ENCODE measurements at regions not wholly inside any gene's neighbourhood (a gene's known extent, or its start where the extent isn't known, plus 50 kb on each side); places are given as distances from the start of the nearest gene placed in this dataset.

DNA sequence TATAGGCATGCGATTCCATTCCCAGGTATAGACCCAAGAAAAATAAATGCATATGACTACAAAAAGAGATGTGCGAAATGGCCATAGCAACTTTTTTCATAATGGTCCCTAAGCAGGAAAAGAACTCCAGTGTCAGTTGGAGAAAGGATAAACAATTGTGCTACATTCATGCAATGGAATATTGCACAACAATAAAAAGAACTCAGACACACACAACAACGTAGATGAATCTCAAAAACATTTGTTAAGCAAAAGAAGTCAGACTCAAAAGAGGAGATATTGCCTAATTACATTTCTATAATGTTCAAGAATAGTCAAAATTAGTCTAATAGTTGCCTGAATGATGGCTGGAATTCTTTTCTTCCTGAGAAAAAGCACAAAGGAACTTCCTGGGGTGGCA, 141.1 kb upstream of the GLI3 start:
- DNase-seq (ENCODE audit: low read depth in 3 of 3): no peak

DNA sequence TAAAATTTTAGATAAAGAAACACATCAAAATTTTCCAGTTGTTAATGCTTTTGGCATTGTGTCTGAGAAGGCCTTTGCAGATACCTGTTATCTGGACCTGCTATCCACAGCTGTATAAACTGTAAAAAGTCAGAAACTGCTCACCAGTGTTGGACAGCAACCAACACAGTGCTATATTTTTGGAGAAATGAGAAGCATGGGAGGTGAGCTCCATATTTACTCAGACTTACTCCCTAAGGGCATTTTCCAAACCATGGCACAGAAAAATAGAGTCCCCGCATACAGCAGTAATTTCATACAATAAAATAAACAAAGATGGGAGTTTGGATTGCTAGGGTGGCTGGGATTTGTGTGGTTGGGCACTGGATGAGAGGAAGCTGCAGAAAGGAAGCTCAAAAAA, 136.3 kb upstream of the GLI3 start:
- no peak for DNase-seq (ENCODE audit: low read depth in 3 of 3)

DNA sequence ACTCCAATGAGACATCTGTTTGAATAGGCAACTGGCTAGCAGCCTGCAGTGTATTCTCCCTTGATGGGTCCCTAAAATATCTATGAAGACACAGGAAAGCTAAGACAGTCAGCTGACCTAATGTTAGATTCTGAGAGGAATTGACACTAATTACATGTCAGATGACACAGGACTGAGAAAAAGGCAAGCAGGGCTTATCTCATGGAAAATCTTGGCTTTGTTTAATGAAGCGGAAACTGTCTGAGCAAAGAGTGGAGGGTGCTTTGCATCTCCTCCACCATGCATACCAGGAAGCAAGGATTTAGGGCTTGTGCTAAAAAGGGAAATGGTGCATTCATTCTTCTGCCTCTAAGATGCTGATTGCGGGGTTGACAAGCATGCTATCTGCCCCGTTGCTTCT, 135.5 kb upstream of the GLI3 start:
- DNase-seq (ENCODE audit: low read depth in 3 of 3): no peak

DNA sequence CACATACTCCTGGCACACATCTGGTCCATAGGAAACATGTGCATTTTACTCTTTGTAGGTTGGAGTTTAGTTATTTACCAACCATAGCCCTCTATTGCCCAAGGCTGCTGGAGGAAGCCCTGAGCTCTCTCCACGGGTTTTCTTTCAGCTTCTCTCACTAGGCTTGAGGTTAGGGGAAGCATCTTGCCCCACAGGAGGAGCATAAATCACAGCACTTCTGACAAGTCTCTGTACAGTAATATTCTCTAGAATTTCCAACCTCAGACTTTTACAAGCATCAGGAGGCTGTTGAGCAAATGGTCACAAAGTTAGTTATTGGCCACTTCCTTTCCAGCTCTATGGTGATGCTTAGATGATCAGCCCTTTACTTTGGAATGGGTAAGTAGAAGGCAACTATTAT, 122.9 kb upstream of the GLI3 start:
- no peak for DNase-seq (ENCODE audit: low read depth in 3 of 3)

DNA sequence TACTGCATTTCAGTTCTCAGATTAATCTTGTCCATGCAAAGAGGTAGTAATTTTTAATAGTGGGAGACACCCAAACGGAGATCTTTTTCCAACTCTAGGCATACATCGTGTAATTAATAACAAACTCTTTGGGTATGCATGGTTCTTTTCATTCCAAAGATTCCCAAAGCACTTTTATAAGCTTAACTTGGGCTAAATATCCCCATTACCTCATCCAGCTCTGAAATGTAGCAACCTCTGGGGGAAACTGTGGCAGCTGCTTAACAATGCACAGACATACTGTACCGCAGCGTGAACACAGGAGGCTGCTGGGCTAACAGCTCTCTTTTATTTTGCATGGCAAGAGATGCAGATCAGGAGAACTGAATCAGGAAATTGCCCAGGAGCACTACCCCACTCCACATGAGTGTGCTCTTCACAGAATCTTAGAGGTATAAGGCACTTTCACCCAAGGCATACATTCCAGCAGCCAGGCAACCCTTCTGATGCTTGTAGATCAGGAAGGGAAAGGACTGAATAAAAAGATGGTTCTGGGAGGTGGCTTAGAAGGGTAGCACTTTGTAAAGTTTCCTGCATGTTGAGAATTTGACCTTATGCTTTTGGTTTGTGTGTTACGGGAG, 114.4 kb upstream of the GLI3 start:
- DNase-seq (ENCODE audit: low read depth in 3 of 3): no peak

DNA sequence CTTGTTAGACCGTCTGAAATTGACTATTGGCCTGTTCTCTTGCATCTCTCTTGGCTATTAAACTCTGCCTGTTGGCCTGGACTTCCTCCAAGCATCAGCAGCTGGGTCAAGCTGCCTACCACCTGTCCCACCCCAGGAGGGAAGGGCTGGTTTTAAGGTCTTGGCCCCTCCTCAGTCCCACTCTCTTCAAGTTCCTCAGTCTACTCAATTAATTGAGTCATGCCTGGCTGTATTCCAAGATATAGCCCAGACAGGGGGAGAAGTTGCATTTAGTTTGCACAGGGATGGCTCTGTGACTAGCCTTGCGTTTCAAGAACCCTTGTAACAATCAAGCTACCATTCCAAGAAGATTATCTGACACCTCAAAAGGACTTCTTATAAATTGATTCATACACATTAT, 113.8 kb upstream of the GLI3 start:
- no peak for DNase-seq (ENCODE audit: low read depth in 3 of 3)

DNA sequence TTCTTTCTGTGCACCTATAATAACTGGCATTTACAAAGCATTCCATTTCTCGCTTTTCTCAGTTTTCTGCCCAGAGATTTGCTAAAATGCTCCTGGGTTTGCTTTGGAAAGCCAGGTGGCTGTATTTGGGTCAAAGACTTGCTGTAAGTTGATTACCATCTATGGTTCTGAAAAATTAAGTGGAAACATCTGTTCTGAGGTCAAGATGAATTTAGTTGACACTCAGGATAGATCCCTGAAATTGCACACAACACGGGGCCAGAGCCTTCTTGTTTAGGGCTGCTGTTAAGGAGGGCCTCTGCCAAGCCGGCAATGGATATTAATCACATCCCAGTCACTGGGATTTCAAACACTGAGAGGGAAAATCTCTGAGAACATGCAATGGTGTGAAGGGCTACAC, 111.6 kb upstream of the GLI3 start:
- DNase-seq (ENCODE audit: low read depth in 3 of 3): no peak

DNA sequence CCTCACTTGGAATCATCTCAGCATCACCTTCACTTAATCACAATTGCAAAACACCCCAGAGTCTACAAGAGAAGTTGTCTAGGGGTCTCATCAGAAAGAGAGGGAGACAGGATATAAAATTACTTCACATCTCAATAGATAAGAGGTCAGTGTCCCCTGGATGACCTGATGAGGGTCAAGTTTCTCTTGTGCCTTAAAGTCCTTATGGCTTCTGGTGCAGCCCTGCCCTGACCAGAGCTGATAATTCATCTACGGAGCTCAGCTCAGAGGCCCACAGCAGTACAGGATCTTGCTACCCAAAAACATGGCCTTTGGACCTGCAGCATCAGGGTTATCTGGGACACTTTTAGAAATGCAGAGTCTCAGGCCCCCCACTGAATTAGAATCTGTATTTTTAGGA, 111.1 kb upstream of the GLI3 start:
- DNase-seq (ENCODE audit: low read depth in 3 of 3): no peak

DNA sequence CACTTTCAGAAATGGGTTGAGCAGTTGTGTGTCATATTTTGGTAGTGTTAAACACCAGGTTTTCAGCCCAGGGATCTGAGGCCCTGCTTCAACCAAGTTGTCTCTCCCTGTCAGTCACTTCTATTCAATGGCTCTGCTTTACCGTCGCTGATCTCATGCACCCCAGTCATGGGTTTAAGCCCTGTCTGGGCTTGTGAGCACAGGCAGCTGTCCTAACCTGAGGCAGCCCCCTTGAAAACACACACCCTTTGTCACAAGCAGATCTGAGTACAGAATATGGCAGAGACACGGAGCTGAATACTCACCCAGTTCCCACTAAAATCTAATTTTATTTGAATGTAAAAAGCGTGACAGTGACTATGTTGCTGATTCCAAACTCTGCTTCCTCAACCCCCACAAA, 110.6 kb upstream of the GLI3 start:
- no peak for DNase-seq (ENCODE audit: low read depth in 3 of 3)

DNA sequence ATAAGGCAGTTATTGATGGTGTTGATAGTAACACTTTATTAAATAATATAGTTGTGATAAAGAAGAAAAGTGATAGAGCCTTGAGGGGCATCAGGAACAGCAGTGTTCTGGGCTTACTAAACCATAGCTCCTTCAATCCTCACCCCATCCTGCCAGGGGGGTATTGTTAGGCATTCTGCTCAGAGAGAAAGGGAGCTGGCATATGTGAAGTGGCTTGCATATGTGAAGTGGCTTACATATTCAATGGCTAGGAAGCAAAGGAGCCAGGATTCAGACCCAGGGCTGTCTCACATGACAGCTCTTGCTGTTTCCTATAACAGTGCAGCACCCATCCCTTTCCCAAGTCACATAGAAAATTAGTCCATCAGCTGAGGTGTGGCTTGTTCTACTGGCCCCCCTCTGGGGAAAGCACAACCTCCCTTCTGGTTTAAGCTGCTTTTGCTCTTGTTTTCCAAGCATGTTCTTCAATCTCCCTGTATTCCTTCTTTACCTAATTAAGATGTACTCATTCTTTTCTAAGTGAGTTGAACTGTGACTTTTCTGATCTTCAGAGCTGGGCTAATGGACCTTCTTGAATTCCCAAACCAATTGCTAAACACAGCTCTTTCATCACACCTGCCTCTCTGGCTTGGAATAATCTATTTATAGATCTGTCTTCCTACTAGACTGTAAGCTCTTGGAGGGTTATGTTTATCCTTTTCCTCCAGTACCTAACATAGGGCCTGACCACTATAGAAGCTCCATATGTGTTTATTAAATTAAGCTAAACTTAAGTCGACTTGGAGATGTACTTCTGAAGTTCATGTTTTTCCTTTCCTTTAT, 108.7 kb upstream of the GLI3 start:
- DNase-seq (ENCODE audit: low read depth in 3 of 3): no peak

DNA sequence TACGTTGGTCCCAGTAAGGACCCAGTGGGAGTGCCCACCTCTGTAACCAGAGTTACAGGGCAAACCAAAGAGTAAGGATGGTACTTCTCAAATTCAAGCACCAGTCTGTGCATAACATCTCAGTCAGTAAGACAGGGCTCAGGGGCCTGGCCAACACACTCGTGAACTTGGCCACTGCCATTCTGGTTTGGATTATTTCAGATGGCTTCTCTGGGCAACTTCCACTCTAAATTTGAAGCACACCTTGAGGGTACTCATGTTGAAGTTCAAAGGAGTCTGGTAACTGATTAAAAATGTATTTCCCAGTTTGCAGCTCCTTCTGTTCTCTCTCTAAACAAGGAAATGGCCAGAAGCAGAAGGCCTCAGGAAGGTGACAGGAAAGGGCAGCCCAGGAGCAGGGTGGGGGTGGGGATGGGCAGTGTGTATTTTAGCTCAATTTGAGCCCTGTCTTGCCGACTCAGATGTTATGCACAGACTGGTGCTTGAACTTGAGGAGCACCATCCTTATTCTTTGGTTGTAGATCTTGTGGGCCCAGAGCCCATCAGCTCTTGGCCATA, 107.3 kb upstream of the GLI3 start:
- DNase-seq (ENCODE audit: low read depth in 3 of 3): no peak

DNA sequence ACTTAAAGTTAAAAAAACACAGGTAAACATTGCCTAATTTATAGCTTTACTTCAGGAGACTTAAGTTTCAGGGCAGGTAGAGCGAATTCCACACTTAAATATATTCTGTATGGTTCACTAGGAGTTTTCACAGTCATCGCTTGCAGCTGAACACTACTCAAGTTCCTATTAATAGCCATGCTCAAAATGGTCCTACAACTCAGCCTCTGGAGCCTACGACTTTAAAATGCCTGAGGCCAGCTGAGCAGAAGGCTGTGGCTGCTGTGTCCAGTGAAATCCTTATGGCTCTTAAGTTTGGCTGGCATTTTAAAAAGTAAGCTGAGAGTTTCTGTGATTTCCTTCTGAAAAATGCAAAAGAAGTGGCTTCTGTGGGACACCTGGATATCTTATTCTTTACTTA, 105.4 kb upstream of the GLI3 start:
- DNase-seq (ENCODE audit: low read depth in 3 of 3): no peak

DNA sequence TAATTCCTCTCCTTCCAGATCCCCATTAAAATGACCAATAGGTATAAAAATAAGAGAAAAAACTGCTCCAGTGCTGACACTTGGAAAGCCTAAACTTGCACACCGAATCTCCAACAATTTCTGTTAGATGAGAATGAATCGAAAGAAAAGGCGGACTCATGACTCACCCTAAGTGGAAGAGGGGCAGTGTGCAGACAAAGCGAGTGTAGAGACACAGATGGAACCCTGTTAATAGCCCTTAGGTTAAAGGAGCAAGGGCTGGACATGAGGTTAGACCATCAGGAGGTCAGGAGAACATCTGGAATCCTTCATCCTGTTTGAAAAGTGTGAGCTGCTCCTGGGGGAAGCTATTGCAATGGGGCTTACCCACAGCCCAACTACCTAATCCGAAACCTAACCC, 103.4 kb upstream of the GLI3 start:
- DNase-seq (ENCODE audit: low read depth in 3 of 3): no peak

DNA sequence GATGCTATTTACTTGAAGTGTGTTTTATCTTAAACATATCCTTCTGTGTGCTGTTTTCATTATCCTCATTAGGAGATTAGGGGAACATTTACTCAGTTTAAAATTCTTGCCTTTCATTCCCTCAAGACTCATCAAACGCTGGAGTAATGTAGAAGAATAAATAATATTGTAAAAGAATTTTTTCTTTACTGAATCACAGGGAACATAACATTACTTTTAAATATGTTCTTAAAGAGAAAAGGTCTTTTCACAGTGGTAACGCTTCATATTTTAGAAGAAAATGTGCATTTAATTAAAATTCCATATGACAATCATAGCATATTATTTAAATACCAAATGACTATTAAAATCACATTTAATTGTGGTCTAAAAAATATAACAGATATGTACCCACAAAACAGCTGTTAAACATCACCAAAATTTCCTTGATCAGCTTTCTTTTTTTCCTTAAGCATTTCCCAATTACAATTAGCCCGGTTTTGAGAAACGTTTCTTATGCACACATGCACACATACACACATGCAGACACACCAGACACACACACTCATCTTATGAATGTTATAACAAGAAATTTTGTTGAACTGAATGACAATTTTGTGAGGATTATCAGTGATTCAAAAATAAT, 102.0 kb upstream of the GLI3 start:
- DNase-seq (ENCODE audit: low read depth in 3 of 3): no peak

DNA sequence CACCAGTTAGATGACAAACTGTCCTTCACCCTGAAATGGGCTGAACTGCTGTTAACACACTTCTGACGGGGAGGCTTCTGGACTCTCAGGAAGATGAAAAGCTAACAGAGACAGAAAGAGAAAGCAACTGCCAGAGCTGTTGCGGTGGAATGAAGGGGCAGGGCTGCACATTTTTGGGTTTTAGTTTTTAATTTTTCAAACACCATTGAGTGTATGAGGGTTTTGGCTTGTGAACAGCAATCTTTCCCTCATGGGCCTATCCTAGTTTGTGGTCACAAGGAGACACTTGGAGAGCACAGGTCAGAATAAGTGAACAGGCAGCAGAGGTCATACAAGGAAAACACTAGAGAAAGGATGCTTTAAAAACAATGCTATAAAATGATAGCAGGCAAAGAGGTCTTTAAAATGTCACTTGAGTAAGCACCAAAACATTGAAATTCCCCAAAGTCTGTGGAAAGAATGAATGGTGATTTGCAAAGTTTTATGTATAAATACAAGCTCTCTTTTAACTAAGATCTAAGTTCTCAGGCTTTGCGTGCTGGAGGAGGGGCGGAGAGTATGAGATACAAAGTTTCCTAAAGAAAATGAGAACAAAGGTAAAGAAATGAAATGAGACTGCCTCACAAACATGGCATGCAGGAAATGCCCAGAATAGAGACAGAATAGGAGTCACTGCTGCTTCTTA, 101.4 kb upstream of the GLI3 start:
- DNase-seq (ENCODE audit: low read depth in 3 of 3): no peak

DNA sequence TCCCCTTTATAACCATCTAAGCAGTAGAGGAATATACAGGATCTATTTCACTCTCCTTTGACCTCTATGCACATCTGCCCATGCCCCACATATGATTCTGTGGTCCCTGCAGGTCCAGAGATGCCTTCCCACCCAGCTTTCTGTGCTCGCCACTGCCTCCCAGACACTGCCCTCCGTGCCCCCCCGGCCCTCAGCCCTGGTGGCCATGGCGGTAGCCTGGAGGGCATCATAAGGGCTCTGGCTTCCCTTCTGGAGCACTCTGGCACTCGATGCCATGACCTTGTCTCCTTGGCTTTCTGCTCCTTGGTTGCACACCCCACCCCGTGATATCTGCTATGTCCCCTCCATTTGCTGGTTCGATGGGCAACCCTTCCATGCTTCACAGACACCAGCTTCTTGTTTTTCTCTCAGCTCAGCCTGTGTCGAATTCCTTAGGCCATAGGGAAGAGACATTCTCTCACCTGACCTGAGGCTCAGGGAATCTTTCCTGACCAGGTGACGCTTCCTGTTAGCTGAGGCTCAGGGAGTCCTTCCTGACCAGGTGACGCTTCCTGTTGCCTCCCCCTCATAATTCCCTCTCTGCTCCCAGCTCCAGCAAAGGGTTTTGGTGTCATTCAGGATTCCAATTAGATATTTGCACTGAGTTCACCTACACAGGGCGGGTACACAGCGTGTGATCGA, 100.4 kb upstream of the GLI3 start:
- DNase-seq (ENCODE audit: low read depth in 3 of 3): no peak

DNA sequence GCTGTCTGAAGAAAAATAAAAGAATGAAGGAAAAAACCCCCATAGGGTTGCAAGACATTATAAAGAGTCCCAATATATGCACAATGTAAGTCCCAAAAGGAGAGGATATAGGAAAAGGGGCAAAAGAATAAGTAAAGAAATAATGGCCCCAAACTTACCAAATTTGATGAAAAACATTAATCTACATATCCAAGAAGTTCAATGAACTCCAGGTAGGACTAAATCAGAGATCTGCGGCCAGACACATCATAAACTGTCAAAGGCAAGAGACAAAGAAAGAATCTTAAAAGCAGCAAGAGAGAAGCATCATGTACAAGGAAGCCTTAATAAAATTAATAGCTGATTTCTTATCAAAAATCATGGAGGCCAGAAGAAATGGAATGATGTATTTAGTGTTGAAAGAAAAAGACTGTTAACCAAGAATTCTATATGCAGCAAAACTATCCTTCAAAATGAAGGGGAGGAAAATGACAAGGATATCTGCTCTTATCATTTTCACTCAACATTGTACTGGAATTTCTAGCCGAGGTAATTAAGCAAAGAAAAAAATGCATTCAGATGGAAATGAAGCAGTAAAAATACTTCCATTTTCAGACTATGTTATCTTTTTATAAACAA, 95.7 kb upstream of the GLI3 start:
- DNase-seq (ENCODE audit: low read depth in 3 of 3): no peak

DNA sequence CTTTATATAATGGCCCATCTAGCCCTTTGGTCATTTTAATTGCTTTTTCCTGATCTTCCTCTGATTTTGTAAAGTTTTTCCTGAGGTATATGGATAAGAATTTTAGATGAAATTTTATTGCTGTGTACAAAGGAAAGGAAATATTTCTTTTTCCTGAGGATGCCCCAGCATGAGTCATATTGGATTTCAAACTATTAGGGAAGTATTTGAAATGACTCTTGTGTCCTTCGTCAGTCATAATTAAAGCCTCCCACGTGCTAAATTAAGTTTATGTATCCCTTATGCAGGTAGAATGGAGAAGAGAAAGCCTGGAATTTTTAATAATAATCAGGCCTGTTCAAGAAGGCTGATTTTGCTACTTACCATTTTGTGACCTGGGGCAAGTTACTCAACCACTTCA, 82.6 kb upstream of the GLI3 start:
- no peak for DNase-seq (ENCODE audit: low read depth in 3 of 3)

DNA sequence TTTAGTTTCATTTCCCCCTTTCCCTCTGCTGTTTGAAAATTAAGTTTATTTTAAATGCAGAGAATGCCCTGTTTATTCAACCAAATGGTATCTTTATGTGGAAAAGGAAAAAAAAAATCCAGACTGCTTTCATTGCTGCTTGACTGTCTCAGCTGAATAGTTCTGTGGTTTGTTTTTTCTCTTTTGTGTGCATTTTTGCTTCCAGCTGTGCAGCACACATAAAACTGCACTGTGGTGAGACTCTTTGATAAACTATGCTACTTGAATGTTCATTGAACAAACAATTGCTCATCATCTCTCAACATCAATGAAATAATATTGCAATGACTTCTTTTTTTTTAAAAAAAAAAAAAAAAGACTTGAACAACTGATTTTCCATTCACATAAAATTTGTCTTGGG, 78.6 kb upstream of the GLI3 start:
- no peak for DNase-seq (ENCODE audit: low read depth in 3 of 3)

DNA sequence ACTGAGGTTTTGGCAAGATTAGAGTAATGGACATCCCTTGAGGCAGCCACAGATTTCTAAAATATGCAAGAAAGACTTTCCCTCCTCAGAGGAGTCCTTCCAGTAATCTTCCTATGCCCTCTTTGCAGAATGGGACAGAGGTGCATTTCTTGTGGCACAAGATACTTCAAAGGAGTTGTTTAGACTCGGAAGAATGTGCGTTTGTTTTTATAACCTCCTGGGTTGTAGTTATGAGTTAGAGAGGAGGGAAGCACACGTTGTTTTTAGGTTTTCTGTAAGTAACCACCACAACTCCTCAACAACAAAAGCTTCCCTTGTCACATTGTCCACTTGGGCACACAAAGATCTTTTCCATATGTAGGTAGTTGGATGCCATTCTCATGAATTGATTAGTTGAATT, 78.1 kb upstream of the GLI3 start:
- DNase-seq (ENCODE audit: low read depth in 3 of 3): no peak

DNA sequence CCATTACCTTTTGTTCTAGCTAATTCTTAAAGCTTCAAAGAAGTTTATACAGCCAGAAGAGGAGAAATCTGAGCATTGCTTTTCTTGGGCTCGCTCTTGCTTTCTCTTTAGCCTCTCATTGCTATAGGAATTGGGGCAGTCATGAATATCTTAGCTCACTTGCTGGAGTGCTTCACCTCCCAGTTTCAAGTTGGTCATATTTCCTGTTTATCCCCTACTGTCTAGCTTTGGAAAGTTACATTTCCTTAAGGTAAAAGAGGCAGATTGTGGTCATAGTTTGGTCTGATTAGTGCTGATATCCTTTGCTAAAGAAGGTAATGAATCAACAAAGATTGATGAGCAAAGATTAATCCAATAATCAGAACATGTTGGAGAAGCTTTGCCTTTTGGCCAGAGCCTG, 77.7 kb upstream of the GLI3 start:
- DNase-seq (ENCODE audit: low read depth in 3 of 3): no peak

Measured in stimulated activated CD4-positive, alpha-beta T cell treated with anti-CD3 and anti-CD28 coated beads, TNF-alpha, amount 100 ng/mL, for 48 hours (primary cell).